SK-N-SH (cell line): ENCODE measurements at regions not wholly inside any gene's neighbourhood (a gene's known extent, or its start where the extent isn't known, plus 50 kb on each side); places are given as distances from the start of the nearest gene placed in this dataset.

Experiments
- CTCF ChIA-PET: fragments of 300-600, 350-600 bp; formaldehyde crosslinking; extraction: SDS; loops from one replicate; lab custom pipeline; 2021; lab: Yijun Ruan, JAX
- POLR2A ChIA-PET: fragments of 350-600 bp; sonication (Branson Sonifier 250); formaldehyde crosslinking; extraction: SDS; loops from one replicate; lab custom pipeline; 2020; ENCODE audit warnings: antibody characterized with exemption, inconsistent platforms; lab: Yijun Ruan, JAX
- DNase-seq: peaks from one replicate; pipeline ENCODE4 v3.0.0; 2012
- H2AFZ ChIP-seq: fragments of 200-600 bp; sonication (generic); 2 replicates; pipeline ENCODE4 v1.8.1; 2016; ENCODE audit warnings: antibody characterized with exemption, mild to moderate bottlenecking, low read depth
- H3F3A ChIP-seq: fragments of 200-600 bp; sonication (generic); replicated peaks from 2 replicates; pipeline ENCODE3; 2016; ENCODE audit warnings: antibody characterized with exemption, mild to moderate bottlenecking; ENCODE audit not compliant: insufficient read depth
- H3K27ac ChIP-seq, 2 experiments: fragments of 200-500 bp in 1 of 2; fragments of 200-600 bp in 1 of 2; sonication (Bioruptor generic) in 1 of 2; sonication (generic), shearing (Covaris generic) in 1 of 2; 2 replicates each; pipeline versions ENCODE4 v1.5.1 to v1.6.1; 2014 to 2016; ENCODE audit warnings: low read depth in 2 of 2, inconsistent platforms in 1 of 2, low read length in 1 of 2, mild to moderate bottlenecking in 1 of 2, mixed read lengths in 1 of 2
- H3K27me3 ChIP-seq: fragments of 200-600 bp; sonication (generic), shearing (Covaris generic); 2 replicates; pipeline ENCODE4 v1.6.1; 2016; ENCODE audit warnings: mixed run types; ENCODE audit not compliant: insufficient read depth
- H3K36me3 ChIP-seq, 2 experiments: fragments of 200-500 bp in 1 of 2; fragments of 200-600 bp in 1 of 2; sonication (Bioruptor generic) in 1 of 2; sonication (generic) in 1 of 2; replicated peaks in 1 of 2; 2 replicates each; pipeline versions ENCODE3 to v1.5.1; 2014 to 2016; ENCODE audit warnings: low read length in 1 of 2, mild to moderate bottlenecking in 1 of 2; ENCODE audit not compliant: insufficient read depth in 2 of 2, control insufficient read depth in 1 of 2
- H3K4me1 ChIP-seq, 2 experiments: fragments of 200-500 bp in 1 of 2; fragments of 200-600 bp in 1 of 2; sonication (Bioruptor generic) in 1 of 2; sonication (generic), shearing (Covaris generic) in 1 of 2; 2 replicates each; pipeline versions ENCODE4 v1.5.1 to v1.6.1; 2014 to 2016; ENCODE audit warnings: low read depth in 1 of 2, low read length in 1 of 2, mixed run types in 1 of 2; ENCODE audit not compliant: insufficient read depth in 2 of 2, control insufficient read depth in 1 of 2
- H3K4me2 ChIP-seq: fragments of 200-600 bp; sonication (generic), shearing (Covaris generic); 2 replicates; pipeline ENCODE4 v1.6.1; 2017; ENCODE audit warnings: mixed run types
- H3K4me3 ChIP-seq, 2 experiments: fragments of 200-500 bp in 1 of 2; fragments of 200-600 bp in 1 of 2; sonication (Bioruptor generic) in 1 of 2; sonication (generic), shearing (Covaris generic) in 1 of 2; 2 replicates each; pipeline versions ENCODE4 v1.5.1 to v1.8.1; 2014 to 2016; ENCODE audit warnings: low read depth in 2 of 2, inconsistent platforms in 1 of 2, low read length in 1 of 2, mild to moderate bottlenecking in 1 of 2, mixed read lengths in 1 of 2, moderate library complexity in 1 of 2
- H3K79me2 ChIP-seq: fragments of 200-600 bp; sonication (generic); 2 replicates; pipeline ENCODE4 v1.8.1; 2017; ENCODE audit warnings: mild to moderate bottlenecking; ENCODE audit not compliant: insufficient read depth
- H3K9ac ChIP-seq: fragments of 200-600 bp; sonication (generic); 2 replicates; pipeline ENCODE4 v1.6.1; 2017; ENCODE audit warnings: mixed run types
- H3K9me2 ChIP-seq: fragments of 200-600 bp; sonication (generic); 2 replicates; pipeline ENCODE4 v1.6.1; 2017; ENCODE audit warnings: mixed run types
- H3K9me3 ChIP-seq: fragments of 200-600 bp; sonication (generic); 2 replicates; pipeline ENCODE4 v1.6.1; 2017; ENCODE audit warnings: mixed run types, mild to moderate bottlenecking, moderate library complexity
- H4K20me1 ChIP-seq: fragments of 200-600 bp; sonication (generic); 2 replicates; pipeline ENCODE4 v1.6.1; 2017; ENCODE audit warnings: mild to moderate bottlenecking, mixed run types; ENCODE audit not compliant: insufficient read depth
- CTCF ChIP-seq: fragments of 200-600 bp; sonication (generic); IDR thresholded peaks from 2 replicates; pipeline ENCODE4 v1.6.1; 2017; ENCODE audit warnings: antibody characterized with exemption, mild to moderate bottlenecking, moderate library complexity
- FOXJ3 ChIP-seq: sonication (generic); formaldehyde crosslinking; IDR thresholded peaks from 2 replicates; pipeline ENCODE4 v1.5.1; 2020; ENCODE audit warnings: mild to moderate bottlenecking, missing genetic modification reagents
- JUND ChIP-seq: IDR thresholded peaks from 2 replicates; pipeline ENCODE4 v1.4.0; 2012
- NFIC ChIP-seq: IDR thresholded peaks from 2 replicates; pipeline ENCODE4 v1.4.0; 2012; ENCODE audit warnings: borderline replicate concordance
- TAF1 ChIP-seq: IDR thresholded peaks from 2 replicates; pipeline ENCODE4 v1.6.1; 2012; ENCODE audit warnings: low read depth, mild to moderate bottlenecking, low read length, moderate library complexity, borderline replicate concordance
- TEAD4 ChIP-seq: IDR thresholded peaks from 2 replicates; pipeline ENCODE4 v1.4.0; 2012; ENCODE audit warnings: mild to moderate bottlenecking, borderline replicate concordance; ENCODE audit not compliant: insufficient read depth
- ZBTB33 ChIP-seq: IDR thresholded peaks from 2 replicates; pipeline ENCODE4 v1.4.0; 2012; ENCODE audit warnings: low read depth, borderline replicate concordance
- WGBS: methylation state at CpG from one replicate; pipeline ENCODE4 v1.1.6; 2017; ENCODE audit warnings: low lambda C conversion rate; 5-methylcytosine and 5-hydroxymethylcytosine counted together

GRCh38 chr11:105524286-105524685 lies 85.6 kb upstream of the GRIA4 start:
- no peaks in the 10 kb centered on the region for H3K9me2 ChIP-seq
- H2AFZ ChIP-seq, result no peak overlapping the region
- no peaks in the 10 kb centered on the region for H3K36me3 ChIP-seq
- DNase-seq, result no peak
- POLR2A ChIA-PET, result no interaction called here
- CTCF ChIA-PET, result no interaction called here
- H3K9ac ChIP-seq, result no peak overlapping the region
- no peaks in the 10 kb centered on the region for H4K20me1 ChIP-seq
- no peaks in the 10 kb centered on the region for H3K79me2 ChIP-seq
- H3K4me1 ChIP-seq, result no peaks in the 10 kb centered on the region
- H3K4me3 ChIP-seq, result no peak overlapping the region
- WGBS, result 58% methylated on average over 3 of the region's 3 CpGs
- no peak overlapping the region for H3K27ac ChIP-seq
- no peak overlapping the region for H3K4me2 ChIP-seq
- H3K9me3 ChIP-seq, result no peaks in the 10 kb centered on the region
- no peaks in the 10 kb centered on the region for H3K27me3 ChIP-seq
- TF ChIP-seq ZBTB33 (no peak), FOXJ3 (CRISPR knock-in tag) (no peak), JUND (no peak), NFIC (no peak), TAF1 (no peak)
- H3F3A ChIP-seq, result no peaks in the 10 kb centered on the region

GRCh38 chr11:105520706-105521345 lies 89.0 kb upstream of the GRIA4 start:
- 37% methylated on average over 4 of the region's 4 CpGs for WGBS
- CTCF ChIA-PET, result no interaction called here
- no peak overlapping the region for H2AFZ ChIP-seq

More at GRCh38 chr11:105520706-105521345, 89.0 kb upstream of the GRIA4 start:
- POLR2A ChIA-PET, result no interaction called here
- Histone ChIP-seq H3K4me3 (no peak overlapping the region), H3K36me3 (no peaks in the 10 kb centered on the region), H3K79me2 (no peaks in the 10 kb centered on the region), H3K9me2 (no peaks in the 10 kb centered on the region), H3K4me1 (no peaks in the 10 kb centered on the region), H3K9ac (no peak overlapping the region), H3K27ac (no peak overlapping the region), H3K9me3 (no peaks in the 10 kb centered on the region), H3F3A (no peaks in the 10 kb centered on the region), H4K20me1 (no peaks in the 10 kb centered on the region), H3K4me2 (no peak overlapping the region), H3K27me3 (no peaks in the 10 kb centered on the region)
- no peak for DNase-seq
- TF ChIP-seq CTCF, result no peak
- no peak for TF ChIP-seq TEAD4
